ENCODE measurements at regions not wholly inside any gene's neighbourhood (a gene's known extent, or its start where the extent isn't known, plus 50 kb on each side); places are given as distances from the start of the nearest gene placed in this dataset.

DNA sequence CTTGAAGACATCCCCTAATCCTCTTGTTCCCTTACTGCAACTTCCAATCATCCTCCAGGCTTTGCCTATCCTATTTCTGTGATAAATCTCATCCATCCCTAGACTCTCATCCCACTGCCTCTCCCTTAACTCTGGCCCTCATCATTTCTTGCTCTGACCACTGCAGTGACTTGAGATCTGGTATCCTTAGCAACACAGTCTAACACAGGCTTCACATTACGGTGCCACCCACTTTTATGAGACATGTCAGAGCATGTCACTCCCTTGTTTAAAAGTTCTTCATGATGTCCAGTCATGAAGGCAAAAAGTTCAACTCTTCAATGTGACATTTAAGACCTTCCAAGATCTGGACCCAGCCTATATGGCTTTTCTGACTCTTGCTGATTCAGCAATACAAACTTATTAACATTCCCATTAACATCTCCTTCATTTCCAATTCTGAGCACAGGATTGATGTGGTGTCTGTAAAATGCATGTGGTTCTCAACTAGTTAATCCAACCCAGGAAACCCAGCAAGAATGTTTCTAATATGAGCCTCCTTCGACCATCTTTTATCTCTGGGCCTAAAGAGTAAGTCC lies 64.0 kb downstream of the OR13H1 start:
- TF ChIP-seq, protein P1, sequence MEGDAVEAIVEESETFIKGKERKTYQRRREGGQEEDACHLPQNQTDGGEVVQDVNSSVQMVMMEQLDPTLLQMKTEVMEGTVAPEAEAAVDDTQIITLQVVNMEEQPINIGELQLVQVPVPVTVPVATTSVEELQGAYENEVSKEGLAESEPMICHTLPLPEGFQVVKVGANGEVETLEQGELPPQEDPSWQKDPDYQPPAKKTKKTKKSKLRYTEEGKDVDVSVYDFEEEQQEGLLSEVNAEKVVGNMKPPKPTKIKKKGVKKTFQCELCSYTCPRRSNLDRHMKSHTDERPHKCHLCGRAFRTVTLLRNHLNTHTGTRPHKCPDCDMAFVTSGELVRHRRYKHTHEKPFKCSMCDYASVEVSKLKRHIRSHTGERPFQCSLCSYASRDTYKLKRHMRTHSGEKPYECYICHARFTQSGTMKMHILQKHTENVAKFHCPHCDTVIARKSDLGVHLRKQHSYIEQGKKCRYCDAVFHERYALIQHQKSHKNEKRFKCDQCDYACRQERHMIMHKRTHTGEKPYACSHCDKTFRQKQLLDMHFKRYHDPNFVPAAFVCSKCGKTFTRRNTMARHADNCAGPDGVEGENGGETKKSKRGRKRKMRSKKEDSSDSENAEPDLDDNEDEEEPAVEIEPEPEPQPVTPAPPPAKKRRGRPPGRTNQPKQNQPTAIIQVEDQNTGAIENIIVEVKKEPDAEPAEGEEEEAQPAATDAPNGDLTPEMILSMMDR (IDR thresholded peaks at IDR 0.05) = no peak
- no peak for TF ChIP-seq POLR2A (IDR thresholded peaks at IDR 0.05)
